Breast epithelium (tissue), 4 donors: ENCODE measurements at regions not wholly inside any gene's neighbourhood (a gene's known extent, or its start where the extent isn't known, plus 50 kb on each side); places are given as distances from the start of the nearest gene placed in this dataset.

Experiments
- DNase-seq, 2 donors: peaks; one replicate each; pipeline ENCODE4 v3.0.0-alpha.2; 2019; ENCODE audit warnings: low spot score in 2 of 2
- H3K27ac ChIP-seq, 2 donors: fragments of 200-600 bp; sonication (generic) in 1 of 2; one replicate each; pipeline ENCODE4 v1.5.1; 2016 to 2019; ENCODE audit warnings: mild to moderate bottlenecking in 1 of 2
- H3K27me3 ChIP-seq, 2 donors: fragments of 200-600 bp; sonication (generic) in 1 of 2; one replicate each; pipeline versions ENCODE4 v1.5.1 to v1.6.0; 2017 to 2019; ENCODE audit warnings: control low read depth in 1 of 2, mild to moderate bottlenecking in 1 of 2
- H3K36me3 ChIP-seq: fragments of 200-600 bp; one replicate; pipeline ENCODE4 v1.5.1; 2019
- H3K4me1 ChIP-seq, 2 donors: fragments of 200-600 bp; sonication (generic); one replicate each; pipeline ENCODE4 v1.5.1; 2016 to 2019; ENCODE audit warnings: control low read depth in 1 of 2
- H3K4me3 ChIP-seq, 3 donors: fragments of 200-600 bp; sonication (generic); 1 replicate in 2 of 3; 2 replicates in 1 of 3; pipeline ENCODE4 v1.5.1; 2016 to 2019; ENCODE audit warnings: mild to moderate bottlenecking in 3 of 3, moderate library complexity in 2 of 3
- H3K9me3 ChIP-seq, 2 donors: fragments of 200-600 bp; sonication (generic) in 1 of 2; one replicate each; pipeline ENCODE4 v1.5.1; 2016 to 2019; ENCODE audit warnings: control low read depth in 1 of 2
- POLR2A ChIP-seq: fragments of 450-650 bp; IDR thresholded peaks from one replicate; pipeline ENCODE4 v1.6.1; 2016; ENCODE audit warnings: antibody characterized with exemption, mild to moderate bottlenecking, moderate library complexity
- POLR2AphosphoS5 ChIP-seq, 3 donors: sonication (generic); formaldehyde crosslinking; IDR thresholded peaks; one replicate each; pipeline ENCODE4 v1.6.1; 2017; ENCODE audit warnings: antibody characterized with exemption in 3 of 3
- intact Hi-C: fragments of 100-400 bp; cut with DNase I; formaldehyde crosslinking; loops from one replicate; pipeline ENCODE4 v1.15.1; 2023; ENCODE audit warnings: low total_unique reads
- TF ChIP-seq, protein P1 (sequence below), 3 donors: fragments of 450-650 bp; IDR thresholded peaks; one replicate each; pipeline ENCODE4 v1.5.1; 2016 to 2017; ENCODE audit warnings: antibody characterized with exemption in 3 of 3, mild to moderate bottlenecking in 3 of 3, moderate library complexity in 3 of 3

GRCh38 chr16:54602666-54603065 lies 316.1 kb upstream of the IRX3 start:
- Histone ChIP-seq H3K27me3 (no peaks in the 10 kb centered on the region), H3K4me1 (no peaks in the 10 kb centered on the region), H3K4me3 (no peak overlapping the region), H3K27ac (no peak overlapping the region), H3K9me3 (peaks cover 4 to 13% of the 10 kb centered on the region in 2 donors), H3K36me3 (no peaks in the 10 kb centered on the region)
- TF ChIP-seq POLR2AphosphoS5 (IDR thresholded peaks at IDR 0.05) (no peak), POLR2A (no peak)
- TF ChIP-seq, protein P1, sequence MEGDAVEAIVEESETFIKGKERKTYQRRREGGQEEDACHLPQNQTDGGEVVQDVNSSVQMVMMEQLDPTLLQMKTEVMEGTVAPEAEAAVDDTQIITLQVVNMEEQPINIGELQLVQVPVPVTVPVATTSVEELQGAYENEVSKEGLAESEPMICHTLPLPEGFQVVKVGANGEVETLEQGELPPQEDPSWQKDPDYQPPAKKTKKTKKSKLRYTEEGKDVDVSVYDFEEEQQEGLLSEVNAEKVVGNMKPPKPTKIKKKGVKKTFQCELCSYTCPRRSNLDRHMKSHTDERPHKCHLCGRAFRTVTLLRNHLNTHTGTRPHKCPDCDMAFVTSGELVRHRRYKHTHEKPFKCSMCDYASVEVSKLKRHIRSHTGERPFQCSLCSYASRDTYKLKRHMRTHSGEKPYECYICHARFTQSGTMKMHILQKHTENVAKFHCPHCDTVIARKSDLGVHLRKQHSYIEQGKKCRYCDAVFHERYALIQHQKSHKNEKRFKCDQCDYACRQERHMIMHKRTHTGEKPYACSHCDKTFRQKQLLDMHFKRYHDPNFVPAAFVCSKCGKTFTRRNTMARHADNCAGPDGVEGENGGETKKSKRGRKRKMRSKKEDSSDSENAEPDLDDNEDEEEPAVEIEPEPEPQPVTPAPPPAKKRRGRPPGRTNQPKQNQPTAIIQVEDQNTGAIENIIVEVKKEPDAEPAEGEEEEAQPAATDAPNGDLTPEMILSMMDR (IDR thresholded peaks at IDR 0.05), result no peak
- no peak for DNase-seq
- intact Hi-C loops, result no loop called here

DNA sequence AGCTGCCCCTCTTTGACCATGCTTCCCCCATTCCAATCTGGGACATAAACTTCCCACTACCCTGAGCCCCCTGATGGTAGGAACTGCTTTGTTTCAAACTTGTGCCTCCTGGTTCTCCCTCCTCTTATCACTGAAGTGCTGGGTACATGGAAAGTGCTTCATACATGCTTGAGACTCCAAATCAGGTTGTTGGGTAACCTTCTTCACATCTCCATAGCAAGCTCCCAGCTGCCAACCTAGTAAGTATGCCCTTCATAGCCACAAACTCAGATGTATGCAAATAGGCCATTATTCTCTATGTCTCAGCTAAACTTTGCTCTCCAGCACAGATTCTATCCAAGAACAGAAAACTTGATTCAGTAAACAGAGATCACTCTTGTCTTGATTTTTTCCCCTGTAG lies 310.6 kb upstream of the IRX3 start:
- TF ChIP-seq POLR2A (no peak), POLR2AphosphoS5 (IDR thresholded peaks at IDR 0.05) (no peak)
- TF ChIP-seq, protein P1 (IDR thresholded peaks at IDR 0.05), result no peak
- no peak for DNase-seq
- Histone ChIP-seq H3K36me3 (no peaks in the 10 kb centered on the region), H3K9me3 (peaks cover 4 to 6% of the 10 kb centered on the region in 2 donors), H3K27me3 (no peaks in the 10 kb centered on the region), H3K27ac (no peak overlapping the region), H3K4me1 (no peaks in the 10 kb centered on the region), H3K4me3 (no peak overlapping the region)
- intact Hi-C loops, result no loop called here

DNA sequence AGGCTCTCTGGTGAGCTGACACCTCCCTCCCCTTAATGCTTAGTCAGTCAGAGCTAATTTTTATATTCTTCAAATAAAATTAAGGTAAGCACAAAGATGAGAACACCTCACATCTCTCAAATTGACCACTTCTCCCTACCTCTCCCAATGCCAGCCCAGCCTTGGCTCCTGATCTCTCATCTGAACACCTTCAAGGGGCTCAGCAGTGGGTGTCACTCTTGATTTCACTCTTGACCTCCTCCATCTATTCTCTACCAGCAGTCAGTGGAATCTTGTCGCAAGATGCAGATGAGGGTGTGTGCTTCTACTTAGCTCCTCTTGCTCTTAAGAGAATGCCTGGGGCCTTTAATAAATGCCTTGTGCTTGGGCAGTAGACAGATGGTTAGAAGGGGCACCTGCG lies 309.0 kb upstream of the IRX3 start:
- DNase-seq, result no peak
- H3K27me3 ChIP-seq, result no peaks in the 10 kb centered on the region

GRCh38 chr16:54594601-54595391 lies 308.2 kb upstream of the IRX3 start:
- no peaks in the 10 kb centered on the region for H3K27me3 ChIP-seq
- H3K4me1 ChIP-seq, result no peaks in the 10 kb centered on the region
- TF ChIP-seq POLR2AphosphoS5 (IDR thresholded peaks at IDR 0.05), result no peak
- TF ChIP-seq, protein P1 (IDR thresholded peaks at IDR 0.05), result no peak
- no peak for TF ChIP-seq POLR2A
- no peak overlapping the region for H3K4me3 ChIP-seq
- H3K9me3 ChIP-seq, result peaks cover 0 to 4% of the 10 kb centered on the region in 2 donors
- no peaks in the 10 kb centered on the region for H3K36me3 ChIP-seq
- intact Hi-C loops, result no loop called here
- DNase-seq, result no peak
- H3K27ac ChIP-seq, result no peak overlapping the region

More for the DNA sequence above, 309.0 kb upstream of the IRX3 start:
- H3K36me3 ChIP-seq, result no peaks in the 10 kb centered on the region
- TF ChIP-seq POLR2A, result no peak
- TF ChIP-seq, protein P1 (IDR thresholded peaks at IDR 0.05), result no peak
- TF ChIP-seq POLR2AphosphoS5 (IDR thresholded peaks at IDR 0.05), result no peak
- peaks cover 0 to 4% of the 10 kb centered on the region in 2 donors for H3K9me3 ChIP-seq
- intact Hi-C loops, result no loop called here
- H3K4me1 ChIP-seq, result no peaks in the 10 kb centered on the region
- H3K27ac ChIP-seq, result no peak overlapping the region
- no peak overlapping the region for H3K4me3 ChIP-seq

- intact Hi-C loops, result no loop called here
- Histone ChIP-seq H3K27ac (no peak overlapping the region), H3K27me3 (no peaks in the 10 kb centered on the region), H3K9me3 (no peaks in the 10 kb centered on the region), H3K36me3 (no peaks in the 10 kb centered on the region), H3K4me3 (no peak overlapping the region), H3K4me1 (no peaks in the 10 kb centered on the region)
- no peak for TF ChIP-seq POLR2AphosphoS5 (IDR thresholded peaks at IDR 0.05)
- TF ChIP-seq, protein P1 (IDR thresholded peaks at IDR 0.05), result no peak
- TF ChIP-seq POLR2A, result no peak
- DNase-seq, result no peak
Observed at GRCh38 chr16:54591816-54592246, 305.2 kb upstream of the IRX3 start.
